K562 (cell line): ENCODE measurements at regions not wholly inside any gene's neighbourhood (a gene's known extent, or its start where the extent isn't known, plus 50 kb on each side); places are given as distances from the start of the nearest gene placed in this dataset.

Source experiments
- ATAC-seq: fragments of 200-7000 bp; cut with Tn5 transposase; 3 replicates; pipeline ENCODE4 v1.9.1; 2020; ENCODE audit warnings: moderate library complexity
- BruUV-seq: library from RNA; stranded (reverse); fragments of 400-500 nt; replicated peaks from 2 replicates; lab custom pipeline; 2021; lab: Mats Ljungman, UMichigan
- CTCF ChIA-PET: fragments of 300-600 bp; formaldehyde crosslinking; extraction: SDS; loops from one replicate; lab custom pipeline; 2021; ENCODE audit warnings: low intra/inter-chr PET ratio; lab: Yijun Ruan, JAX
- POLR2A ChIA-PET: fragments of 300-600, 350-650 bp; sonication (Branson Sonifier 250); formaldehyde crosslinking; extraction: SDS; loops from one replicate; lab custom pipeline; 2021; ENCODE audit warnings: antibody characterized with exemption, inconsistent platforms; lab: Yijun Ruan, JAX
- DNase-seq, 4 experiments: peaks; one replicate each; pipeline versions ENCODE4 v3.0.0 to v3.0.0-alpha.2; 2011 to 2018; ENCODE audit warnings: low spot score in 3 of 4, mixed read lengths in 3 of 4; ENCODE audit errors: extremely low read depth in 1 of 4
- FAIRE-seq: peaks from 2 replicates; lab custom pipeline; 2011; peaks lifted over from hg19 to GRCh38; lab: Jason Lieb, UNC
- H2AFZ ChIP-seq: 2 replicates; pipeline ENCODE4 v1.6.0; 2011; ENCODE audit warnings: low read depth, low read length, control low read depth, inconsistent platforms
- H3K27ac ChIP-seq: fragments of 200-600 bp; 3 replicates; pipeline ENCODE4 v1.8.0; 2011; ENCODE audit warnings: low read depth, mild to moderate bottlenecking, control low read depth, inconsistent platforms, low read length, moderate library complexity, mixed read lengths; ENCODE audit errors: extremely low read depth
- H3K27me3 ChIP-seq, 2 experiments: fragments of 300-600 bp in 1 of 2; 2 replicates in 1 of 2; 3 replicates in 1 of 2; pipeline versions ENCODE4 v1.6.0 to v1.8.0; 2011; ENCODE audit warnings: inconsistent platforms in 2 of 2, low read length in 2 of 2, mild to moderate bottlenecking in 1 of 2, mixed read lengths in 1 of 2, moderate library complexity in 1 of 2; ENCODE audit not compliant: control insufficient read depth in 2 of 2, insufficient read depth in 2 of 2
- H3K36me3 ChIP-seq: fragments of 300-600 bp; 3 replicates; pipeline ENCODE4 v1.8.0; 2011; ENCODE audit warnings: mild to moderate bottlenecking, low read length, inconsistent platforms; ENCODE audit not compliant: control insufficient read depth, insufficient read depth
- H3K4me1 ChIP-seq, 2 experiments: fragments of 200-600 bp in 1 of 2; replicated peaks in 1 of 2; 2 replicates in 1 of 2; 3 replicates in 1 of 2; pipeline versions ENCODE4 v1.5.1 to v1.8.0; 2011; ENCODE audit warnings: inconsistent platforms in 2 of 2, low read length in 2 of 2, mild to moderate bottlenecking in 1 of 2, mixed read lengths in 1 of 2, moderate library complexity in 1 of 2; ENCODE audit not compliant: control insufficient read depth in 2 of 2, insufficient read depth in 2 of 2
- H3K4me2 ChIP-seq: 2 replicates; pipeline ENCODE4 v1.6.1; 2011; ENCODE audit warnings: low read length, control low read depth, inconsistent platforms, mixed read lengths; ENCODE audit not compliant: insufficient read depth
- H3K4me3 ChIP-seq: fragments of 200-600 bp; sonication (generic), shearing (Covaris generic); 2 replicates; pipeline ENCODE4 v1.5.1; 2016; ENCODE audit warnings: control low read depth, inconsistent platforms
- H3K79me2 ChIP-seq: fragments of 200-600 bp; 3 replicates; pipeline ENCODE4 v1.8.0; 2011; ENCODE audit warnings: low read length, inconsistent platforms; ENCODE audit not compliant: control insufficient read depth, insufficient read depth
- H3K9ac ChIP-seq, 2 experiments: 2 replicates each; pipeline versions ENCODE4 v1.6.0 to v1.6.1; 2011; ENCODE audit warnings: low read depth in 2 of 2, low read length in 2 of 2, control low read depth in 1 of 2, inconsistent platforms in 1 of 2, mild to moderate bottlenecking in 1 of 2, mixed read lengths in 1 of 2; ENCODE audit not compliant: insufficient read depth in 1 of 2
- H3K9me1 ChIP-seq: one replicate; pipeline ENCODE4 v1.6.0; 2011; ENCODE audit warnings: inconsistent platforms, mild to moderate bottlenecking, low read length, moderate library complexity; ENCODE audit not compliant: control insufficient read depth, insufficient read depth
- H3K9me3 ChIP-seq: replicated peaks from 2 replicates; pipeline ENCODE4 v1.5.1; 2011; ENCODE audit warnings: low read depth, low read length, inconsistent platforms; ENCODE audit not compliant: control insufficient read depth, insufficient read depth
- H4K20me1 ChIP-seq: replicated peaks from 2 replicates; pipeline ENCODE4 v1.6.1; 2011; ENCODE audit warnings: low read length, inconsistent platforms, mixed read lengths; ENCODE audit not compliant: control insufficient read depth, insufficient read depth
- CBX1 ChIP-seq: sonication (generic); IDR thresholded peaks from 2 replicates; pipeline ENCODE4 v1.6.1; 2016; ENCODE audit warnings: antibody characterized with exemption, low read depth, mild to moderate bottlenecking
- CHD4 ChIP-seq: fragments of 200-600 bp; sonication (generic); IDR thresholded peaks from 3 replicates; pipeline ENCODE4 v1.6.1; 2012; ENCODE audit warnings: low read depth, mild to moderate bottlenecking, mixed read lengths, low read length, inconsistent platforms; ENCODE audit not compliant: insufficient read depth, insufficient replicate concordance, poor library complexity, severe bottlenecking
- NCOA4 ChIP-seq: fragments of 450-650 bp; IDR thresholded peaks from 2 replicates; pipeline ENCODE4 v1.6.1; 2018; ENCODE audit warnings: mild to moderate bottlenecking; ENCODE audit not compliant: partially characterized antibody
- RBM14 ChIP-seq: fragments of 200-400 bp; formaldehyde crosslinking; IDR thresholded peaks from 2 replicates; pipeline ENCODE4 v1.6.1; 2018; ENCODE audit warnings: low read depth, mild to moderate bottlenecking, low read length, moderate library complexity, borderline replicate concordance; ENCODE audit not compliant: insufficient read depth
- ZEB2 ChIP-seq: fragments of 450-650 bp; IDR thresholded peaks from 2 replicates; pipeline ENCODE4 v1.6.1; 2016
- ZNF12 ChIP-seq: sonication (generic); formaldehyde crosslinking; IDR thresholded peaks from 2 replicates; pipeline ENCODE4 v1.4.0; 2020; ENCODE audit warnings: mild to moderate bottlenecking, missing genetic modification reagents
- ZNF280A ChIP-seq: fragments of 450-650 bp; IDR thresholded peaks from 2 replicates; pipeline ENCODE4 v1.6.1; 2018; ENCODE audit warnings: mild to moderate bottlenecking, low read depth; ENCODE audit not compliant: partially characterized antibody
- ZNF3 ChIP-seq: fragments of 250-450 bp; sonication (Bioruptor Pico); IDR thresholded peaks from 2 replicates; pipeline ENCODE4 v1.5.0; 2021; ENCODE audit warnings: mild to moderate bottlenecking, moderate library complexity
- ZNF75A ChIP-seq: fragments of 450-650 bp; formaldehyde crosslinking; IDR thresholded peaks from 2 replicates; pipeline ENCODE4 v1.4.0; 2020; ENCODE audit warnings: mild to moderate bottlenecking
- WGBS: fragments of 100-300 bp; shearing (Covaris generic); methylation state at CpG from one replicate; pipeline ENCODE4 v1.1.6; 2016; ENCODE audit warnings: low coverage, mixed read lengths; ENCODE audit not compliant: insufficient coverage; ENCODE audit errors: missing lambda C conversion rate; 5-methylcytosine and 5-hydroxymethylcytosine counted together
- in situ Hi-C: fragments of 300-500 bp; cut with MboI; formaldehyde crosslinking; loops from 4 replicates; pipeline ENCODE4 v1.15.0; 2018; ENCODE audit warnings: inconsistent platforms, mixed read lengths
- intact Hi-C: fragments of 100-400 bp; cut with micrococcal nuclease; formaldehyde crosslinking; loops from 2 replicates; pipeline ENCODE4 v1.14.2; 2022
- TF ChIP-seq, protein P1 (sequence below): sonication (generic); formaldehyde crosslinking; IDR thresholded peaks from 2 replicates; pipeline ENCODE4 v1.9.0; 2022; ENCODE audit warnings: mild to moderate bottlenecking, missing genetic modification reagents
- TF ChIP-seq, protein P2 (sequence below): fragments of 250-450 bp; sonication (Bioruptor Pico); IDR thresholded peaks from 2 replicates; pipeline ENCODE4 v1.8.0; 2022; ENCODE audit warnings: moderate library complexity, mild to moderate bottlenecking, inconsistent platforms
- TF ChIP-seq, protein P3 (sequence below): sonication (generic); formaldehyde crosslinking; IDR thresholded peaks from 2 replicates; pipeline ENCODE4 v1.8.0; 2022; ENCODE audit warnings: missing genetic modification reagents, mild to moderate bottlenecking, moderate library complexity, borderline replicate concordance

- Histone ChIP-seq H3K27me3 (no peaks in the 10 kb centered on the region), H3K36me3 (no peaks in the 10 kb centered on the region), H3K9ac (no peak overlapping the region), H3K79me2 (no peaks in the 10 kb centered on the region), H3K4me2 (no peak overlapping the region), H3K27ac (no peak overlapping the region), H3K4me1 (no peaks in the 10 kb centered on the region), H3K9me3 (0 out of 2 replicates have a peak, but pooled peaks cover 1% of the 10 kb centered on the region), H2AFZ (no peak overlapping the region), H3K9me1 (no peaks in the 10 kb centered on the region), H4K20me1 (no peaks in the 10 kb centered on the region), H3K4me3 (no peak overlapping the region)
- ATAC-seq (no peak), DNase-seq (no peak), FAIRE-seq (no peak)
- TF ChIP-seq ZNF3 (CRISPR knock-in tag): no peak
- intact Hi-C loops: no loop called here
- BruUV-seq: no TSS peak
- in situ Hi-C loops: no loop called here
- ChIA-PET CTCF (no interaction called here), POLR2A (no interaction called here)
- 0% methylated on average over 3 of the region's 3 CpGs for WGBS
These were observed 466.5 kb downstream of the FAM181B start for GRCh38 chr11:82267186-82267585.

DNA sequence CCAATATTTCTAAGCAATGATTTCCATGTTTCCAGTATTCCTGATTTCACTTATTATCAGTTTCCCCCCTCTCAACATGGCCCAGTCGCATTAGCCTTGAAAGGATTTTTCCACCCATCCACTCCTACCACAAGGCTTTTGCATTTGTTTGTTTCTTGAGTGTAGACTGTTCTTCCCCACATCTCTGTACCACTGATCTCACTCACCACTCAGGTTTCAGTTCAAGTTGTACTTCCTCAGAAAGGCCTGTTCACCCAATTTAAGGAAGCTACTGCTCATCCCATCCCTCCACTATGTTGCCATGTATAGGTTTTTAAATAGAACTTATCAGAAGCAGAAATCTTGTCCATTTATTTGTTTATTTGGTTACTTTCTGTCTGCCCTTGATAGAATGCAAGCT is 472.3 kb downstream of the FAM181B start:
- in situ Hi-C loops (no loop called here), intact Hi-C loops (no loop called here)
- Histone ChIP-seq H3K9ac (no peak overlapping the region), H3K27ac (no peak overlapping the region), H3K4me2 (no peak overlapping the region), H2AFZ (no peak overlapping the region), H3K9me3 (0 out of 2 replicates have a peak, but pooled peaks cover 1% of the 10 kb centered on the region), H3K4me1 (no peaks in the 10 kb centered on the region), H4K20me1 (no peaks in the 10 kb centered on the region), H3K36me3 (no peaks in the 10 kb centered on the region), H3K9me1 (no peaks in the 10 kb centered on the region), H3K79me2 (no peaks in the 10 kb centered on the region), H3K4me3 (no peak overlapping the region), H3K27me3 (no peaks in the 10 kb centered on the region)
- 25% methylated on average over 1 of the region's 1 CpG for WGBS
- no TSS peak for BruUV-seq
- ATAC-seq (no peak), FAIRE-seq (no peak), DNase-seq (no peak)
- ChIA-PET CTCF (no interaction called here), POLR2A (no interaction called here)
- TF ChIP-seq CBX1 (no peak), CHD4 (no peak), NCOA4 (no peak), RBM14 (no peak), ZEB2 (no peak), ZNF75A (CRISPR knock-in tag) (no peak), ZNF12 (CRISPR knock-in tag) (no peak), ZNF280A (no peak)
- TF ChIP-seq, protein P1, sequence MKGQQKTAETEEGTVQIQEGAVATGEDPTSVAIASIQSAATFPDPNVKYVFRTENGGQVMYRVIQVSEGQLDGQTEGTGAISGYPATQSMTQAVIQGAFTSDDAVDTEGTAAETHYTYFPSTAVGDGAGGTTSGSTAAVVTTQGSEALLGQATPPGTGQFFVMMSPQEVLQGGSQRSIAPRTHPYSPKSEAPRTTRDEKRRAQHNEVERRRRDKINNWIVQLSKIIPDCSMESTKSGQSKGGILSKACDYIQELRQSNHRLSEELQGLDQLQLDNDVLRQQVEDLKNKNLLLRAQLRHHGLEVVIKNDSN (CRISPR knock-in tag): no peak
- TF ChIP-seq, protein P2, sequence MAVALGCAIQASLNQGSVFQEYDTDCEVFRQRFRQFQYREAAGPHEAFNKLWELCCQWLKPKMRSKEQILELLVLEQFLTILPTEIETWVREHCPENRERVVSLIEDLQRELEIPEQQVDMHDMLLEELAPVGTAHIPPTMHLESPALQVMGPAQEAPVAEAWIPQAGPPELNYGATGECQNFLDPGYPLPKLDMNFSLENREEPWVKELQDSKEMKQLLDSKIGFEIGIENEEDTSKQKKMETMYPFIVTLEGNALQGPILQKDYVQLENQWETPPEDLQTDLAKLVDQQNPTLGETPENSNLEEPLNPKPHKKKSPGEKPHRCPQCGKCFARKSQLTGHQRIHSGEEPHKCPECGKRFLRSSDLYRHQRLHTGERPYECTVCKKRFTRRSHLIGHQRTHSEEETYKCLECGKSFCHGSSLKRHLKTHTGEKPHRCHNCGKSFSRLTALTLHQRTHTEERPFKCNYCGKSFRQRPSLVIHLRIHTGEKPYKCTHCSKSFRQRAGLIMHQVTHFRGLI (CRISPR knock-in tag): no peak
- TF ChIP-seq, protein P3, sequence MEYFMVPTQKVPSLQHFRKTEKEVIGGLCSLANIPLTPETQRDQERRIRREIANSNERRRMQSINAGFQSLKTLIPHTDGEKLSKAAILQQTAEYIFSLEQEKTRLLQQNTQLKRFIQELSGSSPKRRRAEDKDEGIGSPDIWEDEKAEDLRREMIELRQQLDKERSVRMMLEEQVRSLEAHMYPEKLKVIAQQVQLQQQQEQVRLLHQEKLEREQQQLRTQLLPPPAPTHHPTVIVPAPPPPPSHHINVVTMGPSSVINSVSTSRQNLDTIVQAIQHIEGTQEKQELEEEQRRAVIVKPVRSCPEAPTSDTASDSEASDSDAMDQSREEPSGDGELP: no peak
